HEK293 (cell line): ENCODE measurements at regions not wholly inside any gene's neighbourhood (a gene's known extent, or its start where the extent isn't known, plus 50 kb on each side); places are given as distances from the start of the nearest gene placed in this dataset.

Source experiments
- CTCF ChIA-PET: fragments of 350-600 bp; formaldehyde crosslinking; extraction: SDS; loops from one replicate; lab custom pipeline; 2021; ENCODE audit warnings: antibody characterized with exemption; lab: Yijun Ruan, JAX
- POLR2A ChIA-PET: fragments of 300-600 bp; formaldehyde crosslinking; extraction: SDS; loops from one replicate; lab custom pipeline; 2020; ENCODE audit warnings: antibody characterized with exemption, inconsistent platforms; lab: Yijun Ruan, JAX
- H3K27ac ChIP-seq: fragments of 200-500 bp; sonication (Bioruptor generic); 2 replicates; pipeline ENCODE4 v1.5.1; 2014; ENCODE audit warnings: low read depth, low read length, control low read depth, inconsistent platforms; ENCODE audit errors: extremely low read depth
- H3K36me3 ChIP-seq, 2 experiments: fragments of 200-500 bp in 1 of 2; sonication (Bioruptor generic) in 1 of 2; 1 replicate in 1 of 2; 2 replicates in 1 of 2; pipeline ENCODE4 v1.5.1; 2014 to 2017; ENCODE audit warnings: inconsistent platforms in 2 of 2, low read length in 2 of 2; ENCODE audit not compliant: control insufficient read depth in 2 of 2, insufficient read depth in 1 of 2
- H3K4me1 ChIP-seq: fragments of 200-500 bp; sonication (Bioruptor generic); 2 replicates; pipeline ENCODE4 v1.5.1; 2014; ENCODE audit warnings: mild to moderate bottlenecking, low read length, inconsistent platforms; ENCODE audit not compliant: control insufficient read depth, insufficient read depth
- H3K4me3 ChIP-seq: 2 replicates; pipeline ENCODE4 v1.5.1; 2011; ENCODE audit warnings: low read depth, mild to moderate bottlenecking, control low read depth, low read length, moderate library complexity
- H3K9me3 ChIP-seq: fragments of 200-500 bp; sonication (Bioruptor generic); 2 replicates; pipeline ENCODE4 v1.5.1; 2014; ENCODE audit warnings: low read depth, low read length, inconsistent platforms; ENCODE audit not compliant: control insufficient read depth, insufficient read depth
- BCL11A ChIP-seq: fragments of 450-650 bp; formaldehyde crosslinking; IDR thresholded peaks from 2 replicates; pipeline ENCODE4 v1.5.1; 2016; ENCODE audit warnings: low read depth, missing biosample characterization, missing genetic modification characterization
- KLF1 ChIP-seq: fragments of 450-650 bp; formaldehyde crosslinking; IDR thresholded peaks from 2 replicates; pipeline ENCODE4 v1.5.1; 2016; ENCODE audit warnings: missing biosample characterization, missing genetic modification characterization
- KLF10 ChIP-seq: fragments of 450-650 bp; IDR thresholded peaks from 2 replicates; pipeline ENCODE4 v1.5.1; 2018; ENCODE audit warnings: missing biosample characterization, mild to moderate bottlenecking, missing genetic modification characterization
- TCF7L2 ChIP-seq: IDR thresholded peaks from 2 replicates; pipeline ENCODE4 v1.6.1; 2011; ENCODE audit warnings: low read depth, mild to moderate bottlenecking, inconsistent platforms, low read length, moderate library complexity, borderline replicate concordance
- ZNF146 ChIP-seq: fragments of 450-650 bp; formaldehyde crosslinking; IDR thresholded peaks from 2 replicates; pipeline ENCODE4 v1.5.1; 2016; ENCODE audit warnings: missing biosample characterization, missing genetic modification characterization
- ZNF157 ChIP-seq: fragments of 450-650 bp; formaldehyde crosslinking; IDR thresholded peaks from 2 replicates; pipeline ENCODE4 v1.5.1; 2016; ENCODE audit warnings: missing biosample characterization, missing genetic modification characterization
- ZNF174 ChIP-seq: fragments of 450-650 bp; formaldehyde crosslinking; IDR thresholded peaks from 2 replicates; pipeline ENCODE4 v1.5.0; 2017; ENCODE audit warnings: missing biosample characterization, mild to moderate bottlenecking, missing genetic modification characterization
- ZNF24 ChIP-seq: fragments of 450-650 bp; formaldehyde crosslinking; IDR thresholded peaks from 2 replicates; pipeline ENCODE4 v1.5.1; 2016; ENCODE audit warnings: missing biosample characterization, missing genetic modification characterization
- ZNF394 ChIP-seq: fragments of 450-650 bp; formaldehyde crosslinking; IDR thresholded peaks from 2 replicates; pipeline ENCODE4 v1.5.1; 2016; ENCODE audit warnings: missing biosample characterization, missing genetic modification characterization, mild to moderate bottlenecking, moderate library complexity, borderline replicate concordance
- ZNF473 ChIP-seq: fragments of 450-650 bp; formaldehyde crosslinking; IDR thresholded peaks from 2 replicates; pipeline ENCODE4 v1.5.1; 2017; ENCODE audit warnings: missing biosample characterization, missing genetic modification characterization
- ZNF768 ChIP-seq: fragments of 450-650 bp; formaldehyde crosslinking; IDR thresholded peaks from 2 replicates; pipeline ENCODE4 v1.5.1; 2018; ENCODE audit warnings: missing biosample characterization, mild to moderate bottlenecking, missing genetic modification characterization
- ZNF830 ChIP-seq: fragments of 450-650 bp; IDR thresholded peaks from 2 replicates; pipeline ENCODE4 v1.5.0; 2018; ENCODE audit warnings: missing biosample characterization, missing genetic modification characterization, low read depth, mild to moderate bottlenecking, moderate library complexity
- ZSCAN30 ChIP-seq: fragments of 450-650 bp; IDR thresholded peaks from 2 replicates; pipeline ENCODE4 v1.5.1; 2018; ENCODE audit warnings: missing biosample characterization, mild to moderate bottlenecking, missing genetic modification characterization, moderate library complexity
- TF ChIP-seq, protein P1 (sequence below): fragments of 450-650 bp; formaldehyde crosslinking; conservative IDR thresholded peaks from 2 replicates; pipeline ENCODE4 v1.5.1; 2016; ENCODE audit warnings: low read depth, missing biosample characterization, missing genetic modification characterization
- TF ChIP-seq, protein P2 (sequence below): fragments of 450-650 bp; formaldehyde crosslinking; IDR thresholded peaks from 2 replicates; pipeline ENCODE4 v1.5.1; 2016; ENCODE audit warnings: missing biosample characterization, missing genetic modification characterization
- TF ChIP-seq, protein P3 (sequence below): fragments of 450-650 bp; formaldehyde crosslinking; IDR thresholded peaks from 2 replicates; pipeline ENCODE4 v1.5.1; 2017; ENCODE audit warnings: missing biosample characterization, missing genetic modification characterization
- TF ChIP-seq, protein P4 (sequence below): fragments of 450-650 bp; formaldehyde crosslinking; IDR thresholded peaks from 2 replicates; pipeline ENCODE4 v1.5.1; 2017; ENCODE audit warnings: missing biosample characterization, missing genetic modification characterization

DNA sequence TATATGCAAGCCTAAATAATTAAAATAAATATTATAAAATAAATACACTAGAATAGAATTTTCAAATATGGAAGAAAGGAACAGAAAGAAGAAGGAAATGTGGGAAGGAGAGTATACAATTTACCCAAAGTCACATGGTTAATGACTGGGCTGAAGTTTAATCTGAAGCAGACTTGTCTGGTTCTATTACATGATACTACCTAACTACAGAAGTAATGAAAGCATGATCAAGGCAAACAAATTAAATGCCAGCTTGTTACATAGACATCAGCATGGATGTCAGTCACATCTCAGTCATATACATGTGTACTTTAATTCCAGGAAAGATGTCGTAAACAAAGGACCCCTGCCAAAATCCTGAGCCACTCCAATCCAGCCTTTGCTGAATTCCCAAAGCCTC, 1060.8 kb downstream of the CNTNAP5 start:
- H3K4me3 ChIP-seq = no peak overlapping the region
- no peaks in the 10 kb centered on the region for H3K4me1 ChIP-seq
- no peak overlapping the region for H3K27ac ChIP-seq

DNA sequence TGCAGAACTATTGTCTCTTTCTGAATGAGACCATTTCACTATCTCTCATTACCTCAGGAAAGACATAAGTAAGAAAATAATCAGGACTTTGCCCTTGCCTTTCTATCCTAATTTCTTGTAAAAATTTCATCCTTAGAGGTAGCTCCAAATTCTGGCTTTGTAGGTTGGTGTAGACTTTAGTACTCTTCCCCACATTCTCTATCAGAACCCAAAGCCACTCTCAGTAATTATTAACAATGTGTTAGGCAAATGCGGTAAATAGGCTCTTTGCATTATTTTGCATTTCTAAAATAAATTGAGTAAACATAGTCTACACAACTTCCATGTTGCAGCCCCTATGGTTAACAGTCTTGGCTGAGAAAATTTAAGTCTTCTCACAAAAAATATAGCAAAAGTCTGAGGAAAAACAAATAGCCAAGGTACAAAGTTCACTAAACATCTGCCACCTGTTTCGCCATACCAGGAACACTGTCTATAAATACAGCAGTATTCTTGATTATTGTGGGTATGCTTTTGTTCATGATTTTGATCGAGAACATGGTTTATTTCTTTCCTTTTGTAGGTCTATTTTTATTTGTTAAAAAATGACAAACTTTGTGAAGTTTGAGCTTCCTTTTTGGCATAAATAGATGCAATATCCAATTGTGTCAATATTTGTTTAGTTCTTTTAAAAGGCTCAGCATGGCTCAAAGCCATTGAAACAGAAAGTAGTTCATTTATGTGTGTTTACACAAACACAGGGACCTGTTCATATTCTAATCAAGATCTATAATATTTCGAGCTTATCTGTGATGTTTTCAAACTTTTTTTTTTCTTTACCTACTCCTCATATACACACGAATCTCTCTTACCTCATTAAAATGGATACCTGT, 1061.5 kb downstream of the CNTNAP5 start:
- H3K4me3 ChIP-seq = no peak overlapping the region
- H3K4me1 ChIP-seq = no peaks in the 10 kb centered on the region
- POLR2A ChIA-PET = no interaction called here
- no peaks in the 10 kb centered on the region for H3K36me3 ChIP-seq
- CTCF ChIA-PET = no interaction called here
- no peak overlapping the region for H3K27ac ChIP-seq
- no peaks in the 10 kb centered on the region for H3K9me3 ChIP-seq
- TF ChIP-seq TCF7L2 = no peak
- TF ChIP-seq ZNF830 (tag by site-specific recombination) = no peak
- TF ChIP-seq, protein P1, sequence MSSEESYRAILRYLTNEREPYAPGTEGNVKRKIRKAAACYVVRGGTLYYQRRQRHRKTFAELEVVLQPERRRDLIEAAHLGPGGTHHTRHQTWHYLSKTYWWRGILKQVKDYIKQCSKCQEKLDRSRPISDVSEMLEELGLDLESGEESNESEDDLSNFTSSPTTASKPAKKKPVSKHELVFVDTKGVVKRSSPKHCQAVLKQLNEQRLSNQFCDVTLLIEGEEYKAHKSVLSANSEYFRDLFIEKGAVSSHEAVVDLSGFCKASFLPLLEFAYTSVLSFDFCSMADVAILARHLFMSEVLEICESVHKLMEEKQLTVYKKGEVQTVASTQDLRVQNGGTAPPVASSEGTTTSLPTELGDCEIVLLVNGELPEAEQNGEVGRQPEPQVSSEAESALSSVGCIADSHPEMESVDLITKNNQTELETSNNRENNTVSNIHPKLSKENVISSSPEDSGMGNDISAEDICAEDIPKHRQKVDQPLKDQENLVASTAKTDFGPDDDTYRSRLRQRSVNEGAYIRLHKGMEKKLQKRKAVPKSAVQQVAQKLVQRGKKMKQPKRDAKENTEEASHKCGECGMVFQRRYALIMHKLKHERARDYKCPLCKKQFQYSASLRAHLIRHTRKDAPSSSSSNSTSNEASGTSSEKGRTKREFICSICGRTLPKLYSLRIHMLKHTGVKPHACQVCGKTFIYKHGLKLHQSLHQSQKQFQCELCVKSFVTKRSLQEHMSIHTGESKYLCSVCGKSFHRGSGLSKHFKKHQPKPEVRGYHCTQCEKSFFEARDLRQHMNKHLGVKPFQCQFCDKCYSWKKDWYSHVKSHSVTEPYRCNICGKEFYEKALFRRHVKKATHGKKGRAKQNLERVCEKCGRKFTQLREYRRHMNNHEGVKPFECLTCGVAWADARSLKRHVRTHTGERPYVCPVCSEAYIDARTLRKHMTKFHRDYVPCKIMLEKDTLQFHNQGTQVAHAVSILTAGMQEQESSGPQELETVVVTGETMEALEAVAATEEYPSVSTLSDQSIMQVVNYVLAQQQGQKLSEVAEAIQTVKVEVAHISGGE (tag by site-specific recombination) = no peak
- TF ChIP-seq ZSCAN30 (tag by site-specific recombination) = no peak
- TF ChIP-seq, protein P2, sequence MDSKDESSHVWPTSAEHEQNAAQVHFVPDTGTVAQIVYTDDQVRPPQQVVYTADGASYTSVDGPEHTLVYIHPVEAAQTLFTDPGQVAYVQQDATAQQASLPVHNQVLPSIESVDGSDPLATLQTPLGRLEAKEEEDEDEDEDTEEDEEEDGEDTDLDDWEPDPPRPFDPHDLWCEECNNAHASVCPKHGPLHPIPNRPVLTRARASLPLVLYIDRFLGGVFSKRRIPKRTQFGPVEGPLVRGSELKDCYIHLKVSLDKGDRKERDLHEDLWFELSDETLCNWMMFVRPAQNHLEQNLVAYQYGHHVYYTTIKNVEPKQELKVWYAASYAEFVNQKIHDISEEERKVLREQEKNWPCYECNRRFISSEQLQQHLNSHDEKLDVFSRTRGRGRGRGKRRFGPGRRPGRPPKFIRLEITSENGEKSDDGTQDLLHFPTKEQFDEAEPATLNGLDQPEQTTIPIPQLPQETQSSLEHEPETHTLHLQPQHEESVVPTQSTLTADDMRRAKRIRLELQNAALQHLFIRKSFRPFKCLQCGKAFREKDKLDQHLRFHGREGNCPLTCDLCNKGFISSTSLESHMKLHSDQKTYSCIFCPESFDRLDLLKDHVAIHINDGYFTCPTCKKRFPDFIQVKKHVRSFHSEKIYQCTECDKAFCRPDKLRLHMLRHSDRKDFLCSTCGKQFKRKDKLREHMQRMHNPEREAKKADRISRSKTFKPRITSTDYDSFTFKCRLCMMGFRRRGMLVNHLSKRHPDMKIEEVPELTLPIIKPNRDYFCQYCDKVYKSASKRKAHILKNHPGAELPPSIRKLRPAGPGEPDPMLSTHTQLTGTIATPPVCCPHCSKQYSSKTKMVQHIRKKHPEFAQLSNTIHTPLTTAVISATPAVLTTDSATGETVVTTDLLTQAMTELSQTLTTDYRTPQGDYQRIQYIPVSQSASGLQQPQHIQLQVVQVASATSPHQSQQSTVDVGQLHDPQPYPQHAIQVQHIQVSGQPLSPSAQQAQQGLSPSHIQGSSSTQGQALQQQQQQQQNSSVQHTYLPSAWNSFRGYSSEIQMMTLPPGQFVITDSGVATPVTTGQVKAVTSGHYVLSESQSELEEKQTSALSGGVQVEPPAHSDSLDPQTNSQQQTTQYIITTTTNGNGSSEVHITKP = no peak
- TF ChIP-seq ZNF157 (tag by site-specific recombination) = no peak
- no peak for TF ChIP-seq BCL11A
- no peak for TF ChIP-seq ZNF394 (tag by site-specific recombination)
- no peak for TF ChIP-seq ZNF768 (tag by site-specific recombination)
- TF ChIP-seq, protein P3, sequence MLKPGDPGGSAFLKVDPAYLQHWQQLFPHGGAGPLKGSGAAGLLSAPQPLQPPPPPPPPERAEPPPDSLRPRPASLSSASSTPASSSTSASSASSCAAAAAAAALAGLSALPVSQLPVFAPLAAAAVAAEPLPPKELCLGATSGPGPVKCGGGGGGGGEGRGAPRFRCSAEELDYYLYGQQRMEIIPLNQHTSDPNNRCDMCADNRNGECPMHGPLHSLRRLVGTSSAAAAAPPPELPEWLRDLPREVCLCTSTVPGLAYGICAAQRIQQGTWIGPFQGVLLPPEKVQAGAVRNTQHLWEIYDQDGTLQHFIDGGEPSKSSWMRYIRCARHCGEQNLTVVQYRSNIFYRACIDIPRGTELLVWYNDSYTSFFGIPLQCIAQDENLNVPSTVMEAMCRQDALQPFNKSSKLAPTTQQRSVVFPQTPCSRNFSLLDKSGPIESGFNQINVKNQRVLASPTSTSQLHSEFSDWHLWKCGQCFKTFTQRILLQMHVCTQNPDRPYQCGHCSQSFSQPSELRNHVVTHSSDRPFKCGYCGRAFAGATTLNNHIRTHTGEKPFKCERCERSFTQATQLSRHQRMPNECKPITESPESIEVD = no peak

More for the DNA sequence above, 1060.8 kb downstream of the CNTNAP5 start:
- ChIA-PET CTCF (no interaction called here), POLR2A (no interaction called here)
- Histone ChIP-seq H3K36me3 (no peaks in the 10 kb centered on the region), H3K9me3 (no peaks in the 10 kb centered on the region)
- TF ChIP-seq KLF1 (no peak), ZNF24 (tag by site-specific recombination) (no peak), KLF10 (tag by site-specific recombination) (no peak), ZNF174 (tag by site-specific recombination) (no peak), ZNF146 (tag by site-specific recombination) (no peak), ZNF473 (tag by site-specific recombination) (no peak)
- TF ChIP-seq, protein P4, sequence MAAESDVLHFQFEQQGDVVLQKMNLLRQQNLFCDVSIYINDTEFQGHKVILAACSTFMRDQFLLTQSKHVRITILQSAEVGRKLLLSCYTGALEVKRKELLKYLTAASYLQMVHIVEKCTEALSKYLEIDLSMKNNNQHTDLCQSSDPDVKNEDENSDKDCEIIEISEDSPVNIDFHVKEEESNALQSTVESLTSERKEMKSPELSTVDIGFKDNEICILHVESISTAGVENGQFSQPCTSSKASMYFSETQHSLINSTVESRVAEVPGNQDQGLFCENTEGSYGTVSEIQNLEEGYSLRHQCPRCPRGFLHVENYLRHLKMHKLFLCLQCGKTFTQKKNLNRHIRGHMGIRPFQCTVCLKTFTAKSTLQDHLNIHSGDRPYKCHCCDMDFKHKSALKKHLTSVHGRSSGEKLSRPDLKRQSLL (tag by site-specific recombination) = no peak
